COLO668 (cell line): ENCODE measurements at regions not wholly inside any gene's neighbourhood (a gene's known extent, or its start where the extent isn't known, plus 50 kb on each side); places are given as distances from the start of the nearest gene placed in this dataset.
"Not testable (repeated sequence)": the region's sequence is repeated elsewhere in the genome, so short reads cannot be mapped to it uniquely, and the experiment has no call there.

ENCODE experiments used
- DNase-seq: peaks from one replicate; lab custom pipeline; 2025; ENCODE audit not compliant: unreplicated experiment; lab: John Stamatoyannopoulos, UW

GRCh38 chrX:13428053-13428786 is 108.4 kb upstream of the ATXN3L start:
- DNase-seq, result no peak

DNA sequence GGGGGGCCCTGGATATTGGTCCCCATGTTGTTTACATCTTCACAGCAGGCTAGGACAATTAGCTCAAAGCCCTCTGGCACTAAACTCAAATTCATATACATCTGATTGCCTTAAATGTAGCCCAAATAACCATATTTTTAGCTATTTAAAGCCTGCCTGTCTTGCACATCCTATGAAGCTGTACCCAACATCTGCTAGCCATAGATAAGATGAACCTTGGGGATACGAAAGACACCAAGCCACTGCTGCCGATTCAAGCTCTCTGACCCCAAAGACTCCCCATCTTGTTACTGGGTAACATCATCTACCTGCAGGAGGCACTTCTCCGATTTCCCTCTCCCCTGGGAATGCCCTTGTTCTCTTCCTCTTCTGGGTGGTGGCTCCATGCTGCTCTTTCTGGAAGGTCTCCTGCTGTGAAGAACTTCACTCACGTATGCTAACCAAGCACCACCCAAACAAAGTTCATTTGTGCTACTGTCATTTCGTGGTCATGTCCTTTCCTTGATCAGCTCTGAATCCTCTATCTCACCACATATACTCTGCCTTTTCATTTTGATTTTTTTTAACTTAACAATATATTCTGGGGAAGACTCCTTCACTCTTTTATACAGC is 107.7 kb upstream of the ATXN3L start:
- no peak for DNase-seq

- DNase-seq, result no peak
These were observed 100.8 kb upstream of the ATXN3L start for GRCh38 chrX:13420545-13421183.

- no peak for DNase-seq
These were observed 100.1 kb upstream of the ATXN3L start for GRCh38 chrX:13419918-13420317.

DNA sequence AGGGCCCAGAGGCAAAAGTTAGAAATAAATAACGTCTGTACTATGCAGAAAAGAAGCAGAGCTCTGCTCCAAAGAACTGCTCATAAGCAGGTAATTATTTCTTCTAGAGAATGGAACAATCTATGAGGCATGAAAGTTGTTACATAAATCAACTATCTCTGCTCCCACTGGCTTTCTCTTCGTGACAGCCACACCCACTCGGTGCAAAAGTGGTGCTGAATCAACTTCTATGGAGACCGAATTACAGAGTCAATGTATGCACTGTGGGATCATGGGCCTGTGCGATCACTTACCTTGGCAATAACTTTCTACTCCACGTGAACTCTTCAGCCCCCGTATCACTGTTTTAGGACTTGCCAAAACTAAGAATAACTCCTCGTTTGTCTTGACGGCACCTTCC is 99.4 kb upstream of the ATXN3L start:
- DNase-seq, result no peak

- DNase-seq, result no peak
These were observed 98.6 kb upstream of the ATXN3L start for GRCh38 chrX:13418126-13419097.

DNA sequence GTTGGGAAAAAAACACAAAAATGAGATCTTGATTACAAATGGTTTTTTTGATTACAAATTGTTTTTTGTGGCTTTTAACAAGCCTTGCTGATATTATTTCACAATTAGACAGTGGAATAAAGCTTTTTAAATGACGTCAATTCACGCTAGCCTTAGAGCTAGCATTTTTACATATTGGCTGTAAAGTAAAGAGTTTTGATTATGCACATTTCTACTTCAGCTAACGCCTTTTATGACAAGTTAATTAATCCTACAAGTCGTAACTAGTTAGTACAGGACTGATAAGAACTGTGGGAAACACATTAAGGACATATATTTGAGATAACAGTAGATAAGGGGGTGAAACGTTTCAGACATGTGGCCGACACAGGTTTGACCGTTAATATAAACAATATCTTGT is 95.7 kb upstream of the ATXN3L start:
- DNase-seq, result no peak

DNA sequence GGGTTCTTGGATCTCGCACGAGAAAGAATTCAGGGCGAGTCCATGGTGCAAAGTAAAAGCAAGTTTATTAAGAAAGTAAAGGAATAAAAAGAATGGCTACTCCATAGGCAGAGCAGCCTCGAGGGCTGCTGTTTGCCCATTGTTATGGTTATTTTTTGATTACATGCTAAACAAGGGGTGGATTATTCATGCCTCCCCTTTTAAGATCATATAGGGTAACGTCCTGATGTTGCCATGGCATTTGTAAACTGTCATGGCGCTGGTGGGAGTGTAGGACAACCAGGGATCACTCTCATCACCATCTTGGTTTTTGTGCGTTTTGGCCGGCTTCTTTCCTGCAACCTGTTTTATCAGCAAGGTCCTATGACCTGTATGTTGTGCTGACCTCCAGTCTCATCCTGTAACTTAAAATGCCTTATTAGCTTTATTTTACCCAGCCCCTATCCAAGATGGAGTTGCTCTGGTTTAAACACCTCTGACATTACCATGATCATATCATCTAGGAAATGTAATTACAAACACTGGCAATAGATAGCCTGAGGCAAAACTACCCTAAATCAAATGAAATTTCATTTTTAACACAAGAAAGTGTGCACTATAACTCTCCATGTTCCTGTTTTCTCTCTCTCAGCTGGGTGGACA is 94.3 kb upstream of the ATXN3L start:
- no peak for DNase-seq

GRCh38 chrX:13412208-13412600 is 92.4 kb upstream of the ATXN3L start:
- DNase-seq, result no peak

- no peak for DNase-seq
These were observed 91.8 kb upstream of the ATXN3L start for GRCh38 chrX:13411496-13412207.

GRCh38 chrX:13408599-13408998 is 88.7 kb upstream of the ATXN3L start:
- DNase-seq, result not testable (repeated sequence)

DNA sequence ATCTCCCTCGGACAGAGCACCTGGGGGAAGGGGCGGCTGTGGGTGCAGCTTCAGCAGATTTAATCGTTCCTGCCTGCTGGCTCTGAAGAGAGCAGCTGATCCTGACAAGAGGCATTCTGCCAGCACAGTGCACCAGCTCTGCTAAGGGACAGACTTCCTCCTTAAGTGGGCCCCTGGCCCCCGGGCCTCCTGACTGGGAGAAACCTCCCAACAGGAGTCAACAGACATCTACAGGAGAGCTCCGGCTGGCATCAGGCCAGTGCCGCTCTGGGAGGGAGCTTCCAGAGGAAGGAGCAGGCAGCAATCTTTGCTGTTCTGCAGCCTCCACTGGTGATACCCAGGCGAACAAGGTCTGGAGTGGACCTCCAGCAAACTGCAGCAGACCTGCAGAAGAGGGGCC is 84.9 kb upstream of the ATXN3L start:
- not testable (repeated sequence) for DNase-seq

DNA sequence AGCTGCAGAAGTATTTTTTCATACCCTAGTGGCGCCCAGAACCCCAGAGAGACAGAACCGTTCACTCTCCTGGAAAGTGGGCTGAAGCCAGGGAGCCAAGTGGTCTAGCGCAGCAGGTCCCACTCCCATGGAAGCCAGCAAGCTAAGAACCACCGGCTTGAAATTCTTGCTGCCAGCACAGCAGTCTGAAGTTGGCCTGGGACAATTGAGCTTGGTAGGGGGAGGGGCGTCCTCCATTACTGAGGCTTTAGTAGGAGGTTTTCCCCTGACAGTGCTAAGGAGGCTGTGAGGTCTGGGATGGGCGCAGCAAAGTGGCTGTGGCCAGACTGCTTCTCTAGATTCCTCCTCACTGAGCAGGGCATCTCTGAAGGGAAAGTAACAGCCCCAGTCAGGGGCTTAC is 84.5 kb upstream of the ATXN3L start:
- DNase-seq, result no peak

GRCh38 chrX:13401724-13402123 is 81.9 kb upstream of the ATXN3L start:
- DNase-seq, result no peak

- no peak for DNase-seq
These were observed 79.0 kb upstream of the ATXN3L start for GRCh38 chrX:13398839-13399238.

GRCh38 chrX:13397878-13398818 is 78.3 kb upstream of the ATXN3L start:
- peak; percentile 1 for DNase-seq

DNA sequence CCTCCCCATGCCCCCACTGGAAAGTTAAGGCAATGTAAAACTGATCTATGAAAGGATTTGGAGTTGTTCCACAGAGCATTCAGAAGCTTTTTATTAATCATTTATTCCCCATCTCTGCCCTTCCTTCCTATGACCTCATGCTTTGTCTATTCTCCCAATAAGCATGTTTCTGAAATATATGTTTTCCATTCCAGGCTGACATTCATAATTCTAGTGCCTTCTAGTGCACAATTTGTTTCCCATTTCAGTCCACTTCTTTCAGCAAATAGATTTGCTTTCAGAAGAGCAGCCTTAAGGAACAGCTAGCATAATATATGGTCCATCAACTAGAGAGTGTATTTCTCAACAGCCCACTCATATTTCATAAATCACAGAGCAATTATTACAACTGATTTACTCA is 77.1 kb upstream of the ATXN3L start:
- DNase-seq, result no peak

DNA sequence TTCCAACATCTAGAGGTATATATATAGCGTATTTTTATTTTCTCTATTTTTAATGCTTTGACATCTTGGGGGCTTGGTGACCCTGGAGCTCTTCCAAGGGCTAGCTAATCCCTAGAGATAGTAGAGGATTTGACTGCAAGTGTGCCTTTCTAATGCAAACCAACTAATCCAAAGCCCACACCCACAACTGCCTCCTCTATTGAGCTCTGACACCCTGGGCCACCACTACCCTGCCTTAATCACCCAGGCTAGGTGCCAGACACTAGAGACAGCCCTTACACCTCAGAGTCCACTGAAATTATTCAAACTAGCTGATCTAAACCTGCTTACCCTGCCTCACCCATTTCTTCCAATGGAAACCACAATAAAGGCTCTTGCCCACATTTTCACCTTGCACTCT is 69.6 kb upstream of the ATXN3L start:
- no peak for DNase-seq
